GM19372 (cell line): ENCODE measurements at regions not wholly inside any gene's neighbourhood (a gene's known extent, or its start where the extent isn't known, plus 50 kb on each side); places are given as distances from the start of the nearest gene placed in this dataset.
"Not testable (repeated sequence)": the region's sequence is repeated elsewhere in the genome, so short reads cannot be mapped to it uniquely, and the experiment has no call there.

ENCODE experiments used
- ATAC-seq: cut with Tn5 transposase; IDR thresholded peaks from one replicate; pipeline ENCODE4 v1.9.1; 2021; ENCODE audit warnings: mild to moderate bottlenecking, low read depth, moderate library complexity; ENCODE audit not compliant: unreplicated experiment

- not testable (repeated sequence) for ATAC-seq
Observed at GRCh38 chrX:67213686-67214085, 330.1 kb upstream of the AR start.

GRCh38 chrX:67207912-67208311 lies 335.9 kb upstream of the AR start:
- ATAC-seq: no peak

DNA sequence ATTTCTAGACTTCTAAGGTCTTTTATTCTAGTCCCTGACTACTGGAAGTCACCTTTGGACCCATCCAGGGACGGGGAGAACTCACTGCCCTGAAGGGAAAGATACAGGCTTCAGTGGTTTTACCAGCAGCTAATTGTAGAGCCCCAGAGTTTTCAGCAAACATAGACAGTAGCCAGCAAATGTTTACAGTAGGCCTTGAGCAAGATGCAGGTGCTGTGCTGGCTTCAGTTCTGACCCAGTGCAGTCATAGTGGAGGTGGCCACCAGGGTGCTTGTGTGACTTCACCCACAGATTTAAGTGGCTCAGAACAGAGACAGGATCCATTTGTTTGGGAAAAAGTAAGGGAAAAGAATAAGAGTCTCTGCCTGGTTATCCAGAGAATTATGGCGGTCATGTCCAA lies 384.4 kb upstream of the AR start:
- ATAC-seq: no peak

DNA sequence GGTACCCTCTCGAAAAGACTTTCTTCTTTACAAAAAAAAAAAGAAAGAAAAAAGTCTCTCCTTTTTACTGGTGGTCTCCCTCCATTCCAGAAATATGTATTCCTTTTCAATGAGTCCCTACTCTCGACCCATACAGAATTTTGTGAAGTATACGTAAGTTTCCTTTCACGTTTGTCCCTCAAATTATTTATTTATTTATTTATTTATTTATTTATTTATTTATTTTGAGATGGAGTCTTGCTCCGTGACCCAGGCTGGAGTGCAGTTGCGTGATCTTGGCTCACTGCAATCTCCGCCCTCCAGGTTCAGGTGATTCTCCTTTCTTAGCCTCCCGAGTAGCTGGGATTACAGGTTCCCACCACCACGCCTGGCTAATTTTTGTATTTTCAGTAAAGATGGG lies 429.2 kb upstream of the AR start:
- no peak for ATAC-seq

DNA sequence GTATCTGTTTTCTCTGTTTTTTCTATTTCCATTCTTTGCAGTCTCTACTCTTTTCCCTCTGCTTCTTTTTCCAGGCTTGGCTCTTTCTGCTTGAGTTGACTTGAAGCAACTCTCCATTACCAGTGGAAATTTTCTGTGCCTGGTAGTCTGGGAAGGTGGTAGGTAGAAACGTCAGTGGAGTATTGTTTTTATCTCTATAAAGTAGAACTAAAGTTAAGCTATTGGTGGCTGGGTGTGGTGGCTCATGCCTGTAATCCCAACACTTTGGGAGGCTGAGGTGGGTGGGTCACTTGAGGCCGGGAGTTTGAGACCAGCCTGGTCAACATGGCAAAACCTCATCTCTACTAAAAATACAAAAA lies 438.1 kb upstream of the AR start:
- no peak for ATAC-seq

DNA sequence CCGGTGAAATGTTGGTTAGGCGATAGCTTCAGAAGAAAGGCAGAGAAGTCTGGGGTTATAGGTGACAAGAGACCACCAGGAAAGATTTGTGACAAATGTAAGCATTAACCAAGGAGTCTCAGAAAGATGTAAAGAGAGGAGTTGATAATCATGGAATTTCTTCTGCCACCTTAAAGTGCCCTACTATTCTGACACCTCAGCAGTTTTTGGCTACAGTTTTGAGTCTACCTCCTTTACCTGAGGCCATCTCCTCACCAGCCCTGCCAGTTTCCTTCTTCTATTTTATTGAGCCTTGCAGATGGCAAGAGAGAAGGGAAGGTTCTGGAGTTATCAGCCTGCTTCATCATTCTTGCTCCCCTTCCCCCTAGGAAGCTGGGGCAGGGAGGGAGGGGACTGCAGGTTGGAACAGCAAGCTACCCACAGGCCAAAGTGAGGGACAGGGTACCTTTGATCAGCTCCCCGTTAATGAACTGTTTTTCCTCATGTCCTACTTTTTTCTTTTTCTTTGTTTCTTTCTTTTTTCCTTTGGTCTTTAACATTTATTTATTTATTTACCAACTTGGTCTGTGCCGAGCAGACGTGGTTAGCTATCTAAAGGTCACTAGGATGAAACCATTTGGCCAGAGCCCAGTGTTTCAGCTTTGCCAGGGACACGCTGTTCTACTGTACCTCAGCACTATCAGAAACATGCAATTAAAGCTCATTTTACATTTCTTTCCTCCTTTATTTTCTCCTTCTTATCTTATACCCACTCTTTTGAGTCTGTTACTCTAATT lies 438.7 kb upstream of the AR start:
- no peak for ATAC-seq

DNA sequence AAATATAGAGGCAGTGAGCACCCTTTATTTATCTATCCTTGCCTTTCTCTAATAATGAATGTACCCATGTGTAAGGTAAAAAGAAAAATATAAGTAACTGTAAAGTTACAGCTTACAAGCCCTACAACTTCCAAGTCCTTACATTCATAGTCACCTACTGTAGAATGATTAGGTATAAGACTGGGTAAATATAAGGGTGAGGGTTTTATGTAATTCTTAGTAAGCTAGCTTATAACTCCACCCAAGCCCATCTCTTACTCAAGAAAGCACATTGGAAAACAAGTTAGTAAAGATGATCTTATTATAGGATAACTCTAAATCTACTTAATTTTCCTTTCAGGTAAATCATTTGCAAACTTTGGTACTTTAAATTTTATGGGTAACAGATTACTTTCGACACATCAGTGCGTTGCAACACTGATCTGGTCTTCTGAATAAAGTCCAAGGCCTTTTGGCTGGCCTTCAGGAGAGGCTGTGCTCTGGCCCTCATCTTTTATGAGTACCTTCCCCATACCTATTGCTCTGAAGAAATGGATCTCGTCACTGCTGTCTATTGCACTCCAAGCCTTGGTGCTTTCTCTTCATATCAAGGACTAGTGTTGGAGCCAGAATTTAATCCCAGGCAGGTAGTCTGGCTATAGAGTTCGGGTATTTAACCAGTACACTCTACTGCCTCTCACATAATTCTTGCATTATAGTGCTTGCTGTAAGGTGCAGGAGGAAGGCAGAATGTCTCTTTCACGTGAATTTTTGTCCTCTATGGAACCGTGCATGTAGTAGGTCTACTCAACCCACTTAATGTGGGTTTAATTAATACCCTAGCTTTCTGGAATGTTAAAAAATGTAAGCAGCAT lies 443.6 kb upstream of the AR start:
- ATAC-seq: no peak

- ATAC-seq: no peak
Observed at GRCh38 chrX:67094061-67094460, 449.8 kb upstream of the AR start.

- no peak for ATAC-seq
Observed at GRCh38 chrX:67050760-67051159, 411.9 kb upstream of the EDA2R start.

DNA sequence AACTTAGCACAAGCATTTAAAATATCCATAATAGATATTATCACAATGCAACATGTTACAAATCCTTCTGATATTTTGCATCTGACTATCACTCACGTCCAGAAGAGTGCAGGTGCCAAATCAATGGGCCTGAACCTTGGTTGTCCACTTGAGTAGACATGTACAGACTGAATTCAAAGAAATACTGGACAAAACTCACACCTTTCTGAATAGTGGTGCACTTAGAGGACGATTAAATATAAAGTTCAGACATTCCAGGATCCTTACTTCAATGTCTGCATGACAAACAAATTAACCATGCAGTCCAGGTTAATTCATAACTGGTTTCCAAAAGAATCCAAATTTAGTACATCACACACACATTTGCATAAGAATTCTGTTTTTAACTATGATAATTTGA lies 406.0 kb upstream of the EDA2R start:
- ATAC-seq: no peak

DNA sequence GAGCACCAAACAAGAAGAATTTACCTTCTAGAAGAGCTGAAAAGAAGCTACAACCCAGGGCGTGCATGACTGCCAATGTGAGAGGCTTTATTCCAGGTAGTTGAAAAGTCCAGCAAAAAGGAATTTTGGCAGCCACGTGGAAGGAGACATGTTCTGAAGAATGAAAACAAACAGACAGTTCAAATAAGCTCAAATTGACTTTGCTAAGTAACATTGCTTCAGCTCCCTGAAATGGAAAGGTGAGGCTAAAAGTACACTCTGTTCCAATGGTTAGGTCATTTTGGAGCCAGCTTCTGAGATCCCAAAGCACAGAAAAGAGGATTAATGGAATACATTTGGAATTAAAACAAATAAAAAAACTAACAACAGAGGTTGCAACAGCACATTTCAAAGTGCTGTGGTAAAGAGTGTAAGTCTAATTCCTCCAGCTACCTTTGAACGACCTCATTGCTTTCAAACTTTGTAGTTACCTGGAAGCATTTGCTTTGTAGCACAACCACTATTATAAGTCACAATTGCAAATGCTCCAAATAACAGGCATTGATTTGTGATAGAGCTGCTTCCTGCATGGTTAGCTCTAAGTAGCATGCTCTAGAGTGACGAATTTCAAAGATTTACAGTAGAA lies 405.3 kb upstream of the EDA2R start:
- ATAC-seq: no peak

GRCh38 chrX:67004451-67004850 lies 365.6 kb upstream of the EDA2R start:
- no peak for ATAC-seq

DNA sequence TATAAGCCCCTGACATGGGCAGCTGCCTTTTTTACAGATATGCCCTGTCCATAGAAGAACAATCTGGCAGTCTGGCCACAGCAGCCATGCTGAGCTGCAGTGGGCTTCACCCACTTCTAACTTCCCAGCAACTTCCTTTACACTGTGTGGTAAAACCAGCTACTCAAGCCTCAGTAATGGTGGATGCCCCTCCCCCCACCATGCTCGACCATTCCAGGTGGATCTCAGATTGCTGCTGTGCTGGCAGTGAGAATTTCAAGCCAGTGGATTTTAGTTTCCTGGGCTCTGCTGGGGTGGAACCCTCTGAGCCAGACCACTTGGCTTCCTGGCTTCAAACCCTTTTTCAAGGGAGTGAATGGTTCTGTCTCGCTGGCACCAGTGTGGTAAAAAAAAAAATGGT lies 355.9 kb upstream of the EDA2R start:
- no peak for ATAC-seq

GRCh38 chrX:66992077-66992476 lies 353.2 kb upstream of the EDA2R start:
- not testable (repeated sequence) for ATAC-seq

DNA sequence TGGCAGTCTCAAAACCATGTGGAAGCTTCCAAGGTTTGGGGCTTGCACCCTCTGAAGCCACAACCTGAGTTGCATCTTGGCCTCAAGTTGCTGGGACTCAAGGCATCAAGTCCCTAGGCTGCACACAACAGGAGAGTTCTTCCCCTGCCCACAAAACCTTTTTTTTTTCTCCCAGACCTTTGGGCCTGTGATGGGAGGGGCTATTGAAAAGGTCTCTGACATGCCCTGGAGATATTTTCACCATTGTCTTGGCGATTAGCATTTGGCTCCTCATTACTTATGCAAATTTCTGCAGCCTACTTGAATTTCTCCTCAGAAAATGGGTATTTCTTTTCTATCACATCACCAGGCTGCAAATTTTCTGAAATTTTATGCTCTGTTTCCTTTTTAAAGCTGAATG lies 349.5 kb upstream of the EDA2R start:
- no peak for ATAC-seq

DNA sequence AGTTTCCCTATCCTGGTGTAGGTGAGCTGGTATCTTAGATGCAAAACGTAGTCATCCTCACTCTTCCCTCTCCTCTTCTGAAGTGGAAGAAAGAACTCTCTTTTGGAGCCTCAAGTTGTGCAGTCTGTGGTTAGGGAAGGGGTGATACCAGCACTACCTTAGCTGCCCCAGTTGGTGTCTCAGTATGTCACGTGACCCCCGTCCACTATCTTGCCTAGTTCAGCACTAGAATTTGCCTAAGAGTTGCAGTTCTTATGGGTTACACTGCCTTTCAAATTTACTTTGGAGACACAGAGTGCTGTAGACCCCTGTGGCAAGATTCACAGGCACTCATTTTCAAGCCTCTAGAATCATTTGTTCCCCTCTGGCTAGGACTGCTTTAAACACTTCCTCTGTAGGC lies 322.8 kb upstream of the EDA2R start:
- ATAC-seq: no peak

GRCh38 chrX:66931713-66932112 lies 292.8 kb upstream of the EDA2R start:
- ATAC-seq: no peak

- ATAC-seq: not testable (repeated sequence)
Observed at GRCh38 chrX:66930516-66930915, 291.6 kb upstream of the EDA2R start.

GRCh38 chrX:66920296-66920695 lies 281.4 kb upstream of the EDA2R start:
- ATAC-seq: no peak

DNA sequence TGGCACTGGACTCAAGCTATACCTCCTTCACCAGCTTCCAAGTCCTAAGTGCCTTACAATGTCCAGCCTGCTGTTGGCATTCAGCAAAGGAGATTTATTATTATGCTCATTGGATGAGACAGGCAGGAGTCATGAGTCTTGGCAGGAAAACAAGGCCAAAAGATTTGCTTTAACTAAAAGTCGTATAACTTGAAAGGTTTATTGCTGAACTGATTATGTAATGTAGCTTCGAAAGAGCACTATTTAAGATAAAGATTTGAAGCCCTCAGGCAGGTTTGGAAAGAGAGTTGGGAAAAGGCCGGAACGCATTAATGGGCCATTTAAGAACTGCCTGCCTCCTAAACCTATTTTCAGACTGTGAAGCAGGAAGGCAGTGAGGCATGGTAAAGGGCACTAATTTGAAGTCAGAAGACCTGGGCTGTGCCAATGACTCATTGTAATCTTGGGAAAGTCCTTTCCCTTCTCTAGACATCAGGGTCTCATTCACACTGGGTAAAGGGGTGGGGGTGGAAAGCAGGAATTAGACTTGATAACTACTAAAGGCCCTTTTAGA lies 280.5 kb upstream of the EDA2R start:
- no peak for ATAC-seq

GRCh38 chrX:66918511-66918910 lies 279.6 kb upstream of the EDA2R start:
- no peak for ATAC-seq
